Activated T-cell treated with anti-CD3 and anti-CD28 coated beads for 1 hour (primary cell): ENCODE measurements at regions not wholly inside any gene's neighbourhood (a gene's known extent, or its start where the extent isn't known, plus 50 kb on each side); places are given as distances from the start of the nearest gene placed in this dataset.

Experiments used
- DNase-seq: peaks from one replicate; pipeline ENCODE4 v3.0.0-alpha.2; 2020; ENCODE audit warnings: low read depth

DNA sequence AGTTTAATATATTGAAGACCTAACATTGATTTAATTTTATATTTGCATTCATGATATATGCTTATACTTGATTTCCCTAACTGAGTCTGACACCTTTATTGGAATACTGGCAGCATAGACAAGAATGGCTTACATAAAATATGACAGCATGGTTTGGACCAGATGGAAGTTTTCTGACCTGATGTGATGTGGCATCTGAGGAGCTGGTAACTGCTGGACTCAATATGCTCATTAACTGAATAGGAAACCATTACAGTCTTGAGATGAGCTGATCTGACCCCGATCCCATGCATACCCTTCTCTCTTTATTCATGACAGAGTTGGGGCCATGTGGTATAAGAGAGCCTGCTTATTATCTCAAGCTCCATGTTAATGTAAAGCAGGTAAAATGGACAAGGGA is 604.8 kb upstream of the SEL1L start:
- no peak for DNase-seq

DNA sequence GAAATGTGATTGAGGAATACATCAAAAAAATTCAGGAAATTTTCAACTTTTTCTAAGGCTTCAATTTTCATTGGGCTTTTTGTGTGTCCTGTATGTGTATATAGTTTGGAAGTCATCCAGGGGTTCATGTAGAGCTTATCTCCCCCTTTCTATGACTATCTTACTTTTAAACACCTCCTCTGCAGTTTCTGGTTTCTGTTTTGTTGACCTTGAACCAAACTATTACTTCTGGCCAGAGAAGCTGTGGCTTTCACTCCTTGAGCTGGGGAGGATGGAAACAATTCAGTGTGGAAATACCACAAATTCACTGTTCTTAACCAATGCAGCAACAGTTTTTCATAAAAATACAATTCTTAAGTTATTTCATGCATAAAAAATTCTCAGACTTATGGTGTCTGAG is 613.2 kb upstream of the SEL1L start:
- DNase-seq: no peak

DNA sequence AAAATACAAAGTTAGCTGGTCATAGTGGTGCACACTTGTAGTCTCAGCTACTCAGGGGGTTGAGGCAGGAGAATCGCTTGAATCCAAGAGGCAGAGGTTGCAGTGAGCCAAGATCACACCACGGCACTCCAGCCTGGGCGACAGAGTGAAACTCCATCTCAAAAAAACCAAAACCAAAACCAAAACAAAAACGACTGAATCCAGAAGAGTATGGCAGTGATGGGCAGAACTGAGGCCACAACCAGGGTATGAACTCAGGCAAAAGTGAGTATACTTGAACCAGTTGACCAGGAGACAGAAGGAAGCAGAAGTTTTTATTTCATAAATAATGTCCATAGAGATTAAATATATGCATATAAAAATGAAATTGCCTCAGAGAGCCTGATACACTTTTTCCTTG is 620.0 kb upstream of the SEL1L start:
- DNase-seq: no peak

GRCh38 chr14:82159624-82160023 is 626.0 kb upstream of the SEL1L start:
- no peak for DNase-seq

GRCh38 chr14:82180139-82180538 is 646.5 kb upstream of the SEL1L start:
- no peak for DNase-seq

- no peak for DNase-seq
Observed at GRCh38 chr14:82182646-82183045, 649.0 kb upstream of the SEL1L start.

- no peak for DNase-seq
Observed at GRCh38 chr14:82190742-82191141, 657.1 kb upstream of the SEL1L start.

DNA sequence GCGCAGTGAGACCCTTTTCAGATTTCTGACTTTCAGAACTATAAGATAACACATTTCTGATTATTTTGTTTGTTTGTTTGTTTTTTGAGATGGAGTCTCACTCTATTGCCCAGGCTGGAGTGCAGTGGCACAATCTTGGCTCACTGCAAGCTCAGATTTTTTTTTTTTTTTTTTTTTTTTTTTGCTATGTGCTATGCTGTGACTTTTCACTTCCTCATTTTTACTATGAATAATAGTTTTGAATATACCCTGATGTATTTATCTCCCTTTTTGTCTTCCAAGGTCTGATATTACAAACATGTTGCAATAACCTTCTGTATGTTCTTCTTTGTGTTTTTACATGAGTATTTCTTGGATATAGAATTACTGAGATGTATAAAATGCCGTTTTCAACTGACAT is 658.7 kb upstream of the SEL1L start:
- no peak for DNase-seq

DNA sequence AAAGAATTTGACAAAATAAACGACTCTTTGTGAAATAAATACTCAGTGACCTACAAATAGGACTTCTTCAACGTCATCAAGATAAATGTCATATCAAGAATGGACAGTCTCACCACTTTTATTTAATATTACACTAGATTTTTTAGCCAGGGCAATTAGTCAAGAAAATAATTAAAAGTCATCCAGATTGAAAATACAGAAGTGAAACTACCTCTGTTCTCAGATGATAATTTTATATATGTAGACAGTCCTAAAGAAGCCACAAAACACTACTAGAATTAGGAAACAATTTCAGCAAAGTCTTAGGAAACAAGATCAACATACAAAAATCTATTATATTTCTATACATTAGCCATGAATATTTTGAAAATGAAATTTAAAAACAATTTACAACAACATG is 689.6 kb upstream of the SEL1L start:
- no peak for DNase-seq

GRCh38 chr14:82224610-82225009 is 691.0 kb upstream of the SEL1L start:
- DNase-seq: no peak

DNA sequence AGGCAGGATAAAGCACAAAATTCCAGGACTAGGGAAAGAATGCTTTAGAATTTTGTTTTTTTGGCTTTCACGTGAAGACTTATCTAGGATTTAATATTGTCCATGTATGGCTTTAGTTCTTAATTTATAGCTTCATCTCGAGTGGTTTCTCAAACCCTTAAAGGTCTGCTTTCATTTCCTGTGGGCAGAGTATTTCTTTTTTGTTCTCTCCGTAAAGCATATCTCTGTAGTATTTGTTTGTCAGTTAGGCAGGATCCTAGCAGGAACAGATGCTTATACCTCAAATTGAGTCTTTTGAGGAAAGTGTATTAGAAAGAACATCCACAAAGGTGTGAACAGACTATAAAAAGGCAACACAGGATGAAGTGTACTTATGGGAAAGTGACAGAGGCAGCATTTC is 697.1 kb upstream of the SEL1L start:
- DNase-seq: no peak

- no peak for DNase-seq
Observed at GRCh38 chr14:82238649-82239048, 705.0 kb upstream of the SEL1L start.

DNA sequence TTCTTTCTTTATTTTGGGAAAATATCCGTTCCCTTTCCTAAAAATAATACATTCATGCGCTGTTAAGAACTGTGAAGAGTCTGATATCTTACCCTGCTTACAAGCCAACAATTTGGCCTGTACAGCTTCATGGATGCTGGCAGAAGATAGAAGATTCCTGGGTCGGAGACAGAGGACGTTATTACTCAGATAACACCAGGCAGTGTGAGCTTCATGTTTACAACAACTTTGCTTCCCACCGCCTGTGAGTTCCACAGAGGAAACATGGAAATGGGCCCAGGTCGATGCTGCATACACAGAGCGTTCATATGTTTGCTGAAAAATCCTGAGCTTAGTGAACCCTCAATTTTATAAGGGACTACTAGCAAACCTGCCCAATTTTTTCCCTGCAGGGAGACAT is 705.6 kb upstream of the SEL1L start:
- no peak for DNase-seq

DNA sequence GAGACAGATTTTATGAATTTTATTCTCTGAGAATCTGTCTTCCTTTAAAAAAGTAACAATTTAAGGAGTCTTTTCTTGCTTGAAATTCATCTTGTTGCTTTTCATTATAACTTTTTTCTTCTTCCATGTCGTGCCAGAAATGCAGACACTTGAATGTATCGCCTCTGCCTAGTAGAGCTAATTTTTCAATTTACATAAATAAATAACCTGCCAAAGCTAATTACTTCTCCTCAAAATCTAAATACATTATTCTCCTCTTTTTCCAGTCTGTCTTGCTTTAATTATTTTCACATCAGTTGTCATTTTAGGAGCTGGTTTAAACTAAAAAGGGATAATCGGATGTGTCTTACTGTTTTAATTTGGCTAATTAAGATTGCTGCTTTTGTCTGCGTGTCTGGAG is 711.1 kb upstream of the SEL1L start:
- no peak for DNase-seq

- DNase-seq: no peak
Observed at GRCh38 chr14:82251494-82251893, 717.8 kb upstream of the SEL1L start.

GRCh38 chr14:82270286-82270685 is 736.6 kb upstream of the SEL1L start:
- no peak for DNase-seq

- DNase-seq: no peak
Observed at GRCh38 chr14:82298811-82299210, 765.2 kb upstream of the SEL1L start.

DNA sequence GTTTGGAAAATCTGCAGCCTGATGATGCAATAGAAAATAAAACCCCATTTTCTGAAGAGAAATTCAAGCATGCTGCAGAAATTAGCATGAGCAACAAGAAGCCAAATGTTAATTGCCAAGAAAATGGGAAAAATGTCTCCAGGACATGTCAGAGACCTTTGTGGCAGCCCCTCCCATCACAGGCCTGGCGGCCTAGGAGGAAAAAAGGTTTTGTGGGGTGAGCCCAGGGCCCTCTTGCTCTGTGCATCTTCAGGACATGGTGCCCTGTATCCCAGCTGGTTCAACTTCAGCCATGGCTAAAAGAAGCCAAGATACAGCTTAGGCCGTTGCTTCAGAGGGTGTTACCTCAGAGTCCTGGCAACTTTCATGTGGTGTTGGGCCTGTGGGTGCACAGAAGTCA is 775.5 kb upstream of the SEL1L start:
- no peak for DNase-seq

- no peak for DNase-seq
Observed at GRCh38 chr14:82313889-82314288, 780.2 kb upstream of the SEL1L start.

GRCh38 chr14:82328442-82328841 is 794.8 kb upstream of the SEL1L start:
- DNase-seq: no peak

GRCh38 chr14:82341261-82341810 is 807.7 kb upstream of the SEL1L start:
- DNase-seq: no peak

- no peak for DNase-seq
Observed at GRCh38 chr14:82342596-82342995, 808.9 kb upstream of the SEL1L start.

- no peak for DNase-seq
Observed at GRCh38 chr14:82345184-82345583, 811.5 kb upstream of the SEL1L start.

- no peak for DNase-seq
Observed at GRCh38 chr14:82354126-82354525, 820.5 kb upstream of the SEL1L start.

GRCh38 chr14:82359201-82359600 is 825.5 kb upstream of the SEL1L start:
- DNase-seq: no peak
